Fibroblast of villous mesenchyme (primary cell): ENCODE measurements at regions not wholly inside any gene's neighbourhood (a gene's known extent, or its start where the extent isn't known, plus 50 kb on each side); places are given as distances from the start of the nearest gene placed in this dataset.

Source experiments
- DNase-seq: peaks from one replicate; pipeline ENCODE4 v3.0.0-alpha.2; 2010; ENCODE audit warnings: low read depth
- H3K4me3 ChIP-seq: 2 replicates; pipeline ENCODE4 v1.5.1; 2011; ENCODE audit warnings: low read depth, mild to moderate bottlenecking, low read length
- CTCF ChIP-seq: IDR thresholded peaks from 2 replicates; pipeline ENCODE4 v1.5.1; 2012; ENCODE audit warnings: low read depth, mild to moderate bottlenecking, low read length; ENCODE audit not compliant: insufficient read depth

- no peak for TF ChIP-seq CTCF
- no peak for DNase-seq
- H3K4me3 ChIP-seq = no peak overlapping the region
These were observed 140.5 kb upstream of the OPRM1 start for GRCh38 chr6:153898360-153899059.

GRCh38 chr6:153882411-153882810 lies 156.6 kb upstream of the OPRM1 start:
- TF ChIP-seq CTCF = no peak
- DNase-seq = no peak
- H3K4me3 ChIP-seq = no peak overlapping the region

GRCh38 chr6:153873541-153873940 lies 165.5 kb upstream of the OPRM1 start:
- no peak for TF ChIP-seq CTCF
- DNase-seq = no peak
- no peak overlapping the region for H3K4me3 ChIP-seq

- DNase-seq = no peak
- TF ChIP-seq CTCF = no peak
- no peak overlapping the region for H3K4me3 ChIP-seq
These were observed 166.1 kb upstream of the OPRM1 start for GRCh38 chr6:153872946-153873345.

- H3K4me3 ChIP-seq = no peak overlapping the region
- DNase-seq = no peak
- no peak for TF ChIP-seq CTCF
These were observed 176.1 kb upstream of the OPRM1 start for GRCh38 chr6:153862927-153863326.

- no peak for TF ChIP-seq CTCF
These were observed 176.9 kb upstream of the OPRM1 start for GRCh38 chr6:153862139-153862538.

GRCh38 chr6:153858529-153858928 lies 180.5 kb upstream of the OPRM1 start:
- TF ChIP-seq CTCF = no peak
- no peak for DNase-seq
- no peak overlapping the region for H3K4me3 ChIP-seq

More at GRCh38 chr6:153862139-153862538, 176.9 kb upstream of the OPRM1 start:
- no peak for DNase-seq
- H3K4me3 ChIP-seq = no peak overlapping the region
